CD4-positive, alpha-beta T cell treated with Interleukin-21 for 1 hour (primary cell): ENCODE measurements at regions not wholly inside any gene's neighbourhood (a gene's known extent, or its start where the extent isn't known, plus 50 kb on each side); places are given as distances from the start of the nearest gene placed in this dataset.

Source experiments
- DNase-seq: peaks from one replicate; pipeline ENCODE4 v3.0.0-alpha.2; 2020

DNA sequence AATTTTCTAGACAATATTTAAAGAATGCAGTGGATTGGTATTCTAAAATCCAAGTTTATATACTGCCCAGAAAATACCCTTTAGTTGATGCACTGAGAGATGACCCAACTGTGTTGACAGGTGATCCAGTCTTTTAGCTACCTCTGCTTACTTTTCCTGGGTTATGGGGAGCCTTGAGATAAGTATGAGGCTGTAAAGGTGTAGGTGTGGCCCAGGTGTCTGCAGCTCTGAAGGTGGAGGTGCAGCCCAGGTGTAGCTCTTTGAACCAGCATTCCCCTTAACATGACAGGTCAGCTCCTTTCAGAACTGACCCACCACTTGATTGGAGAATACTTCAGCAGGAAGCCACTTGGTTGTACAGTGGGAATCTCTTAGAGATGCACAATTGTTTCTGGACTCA, 62.3 kb upstream of the ACSL3 start:
- DNase-seq: no peak

DNA sequence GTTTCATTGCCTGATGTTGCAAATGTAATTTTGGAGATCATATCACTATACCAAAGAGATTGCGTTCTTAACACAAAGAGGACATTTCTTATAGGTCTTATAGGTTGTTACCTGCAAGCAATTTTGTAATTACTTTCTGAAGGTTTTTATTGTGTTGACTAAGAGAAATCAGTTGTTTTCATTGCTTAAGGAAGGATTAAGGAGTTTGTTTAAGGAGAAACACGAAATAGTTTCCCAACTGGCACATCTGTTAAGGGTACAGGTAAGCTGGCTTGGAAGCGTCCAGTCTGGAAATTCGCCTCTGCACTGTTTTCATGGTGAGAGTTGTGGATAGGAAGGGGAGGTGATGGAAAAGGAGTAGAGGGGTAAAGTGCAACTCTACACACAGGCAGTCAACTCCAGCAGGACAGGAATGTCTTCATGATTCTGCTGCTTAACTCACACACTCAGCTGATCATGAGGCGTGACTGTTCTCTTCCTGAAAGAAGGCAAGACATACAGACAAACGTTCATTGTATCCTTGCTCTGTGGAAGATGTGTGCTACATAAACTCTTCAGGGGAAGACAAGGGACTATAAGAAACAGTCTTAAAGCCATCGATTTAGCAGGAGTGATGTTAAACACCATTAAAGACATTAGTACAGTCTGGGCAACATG, 61.4 kb upstream of the ACSL3 start:
- DNase-seq: no peak

DNA sequence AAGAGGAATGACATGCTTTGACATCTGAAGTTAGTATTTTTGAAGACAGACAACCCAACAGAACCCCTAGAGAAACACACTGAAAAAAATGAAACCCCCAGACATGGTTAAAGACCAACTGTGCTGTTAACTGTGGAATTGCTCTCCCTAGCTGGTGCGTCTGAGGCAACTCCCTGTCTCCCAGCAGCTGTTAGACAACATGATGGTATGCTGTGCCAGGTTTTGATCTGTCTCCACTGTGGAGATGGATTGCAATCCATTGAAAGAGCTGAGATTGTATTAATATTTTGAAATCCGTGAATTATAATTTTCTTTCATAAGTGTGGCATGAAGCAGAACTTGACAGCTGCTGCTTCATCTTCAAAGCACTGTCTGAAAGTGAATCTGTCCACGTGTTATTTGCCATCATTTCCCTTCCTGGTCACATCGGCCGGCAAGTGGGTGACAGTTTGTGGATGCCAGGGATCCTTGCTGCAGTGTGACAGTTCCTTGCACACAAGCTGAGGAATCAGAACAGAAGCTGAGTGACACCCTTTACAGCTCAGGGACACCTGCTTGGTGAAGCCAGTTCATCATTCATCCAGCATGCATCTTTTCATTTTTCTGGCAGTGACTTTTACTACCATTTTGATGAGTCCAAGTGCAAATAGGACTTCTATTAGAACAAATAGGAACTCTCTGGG, 58.2 kb upstream of the ACSL3 start:
- DNase-seq: no peak

DNA sequence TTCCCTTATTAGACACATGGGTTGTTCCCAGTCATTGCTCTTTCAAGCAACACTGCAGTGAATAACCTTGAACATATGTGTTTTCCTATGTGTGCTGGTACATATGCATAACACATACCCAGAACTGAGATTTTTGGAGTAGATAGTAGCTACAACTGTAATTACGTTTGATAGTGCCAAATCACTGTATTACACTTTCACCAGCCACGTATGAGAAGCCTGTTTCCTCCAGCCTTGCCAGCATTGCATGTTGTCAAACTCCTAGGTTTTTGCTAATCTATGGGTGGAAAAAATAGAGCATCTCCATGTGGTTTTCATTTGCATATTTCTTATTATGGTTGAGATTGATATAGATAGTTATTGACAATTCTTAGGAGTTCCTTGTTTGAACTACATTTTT, 56.5 kb upstream of the ACSL3 start:
- DNase-seq: no peak

DNA sequence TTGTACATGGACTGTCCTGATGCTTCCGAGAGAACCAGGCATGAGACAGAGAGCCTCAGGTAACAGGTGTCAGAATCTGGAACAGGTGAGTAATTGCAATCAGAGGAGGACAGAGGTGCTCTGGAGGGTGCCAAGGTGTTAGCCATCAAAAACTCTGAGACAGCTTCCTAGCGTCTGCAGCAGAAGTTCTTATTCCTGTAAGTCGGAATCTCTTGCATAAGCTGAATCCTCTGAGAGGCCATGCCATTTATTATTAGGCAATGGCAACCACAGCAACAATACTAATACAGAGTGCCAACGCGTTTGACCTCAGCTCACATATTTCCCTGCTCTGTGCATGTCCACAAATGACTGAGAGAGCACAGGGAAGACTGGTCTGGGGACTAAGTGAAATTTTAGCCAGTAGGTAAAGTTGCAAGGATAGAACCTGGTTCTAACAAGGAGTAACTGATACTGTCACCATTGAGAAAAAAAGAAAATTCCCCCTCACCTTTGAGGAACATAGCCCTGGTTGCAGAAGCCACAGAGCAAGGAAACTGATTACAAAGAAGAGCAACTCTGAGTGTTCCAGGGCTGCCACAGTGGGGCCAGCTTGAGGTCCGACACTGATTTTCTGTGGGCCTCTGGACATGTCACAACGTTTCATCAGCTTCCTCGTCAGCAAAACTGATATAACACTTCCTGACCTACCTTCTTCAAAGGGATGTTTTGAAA, 55.1 kb upstream of the ACSL3 start:
- DNase-seq: no peak

DNA sequence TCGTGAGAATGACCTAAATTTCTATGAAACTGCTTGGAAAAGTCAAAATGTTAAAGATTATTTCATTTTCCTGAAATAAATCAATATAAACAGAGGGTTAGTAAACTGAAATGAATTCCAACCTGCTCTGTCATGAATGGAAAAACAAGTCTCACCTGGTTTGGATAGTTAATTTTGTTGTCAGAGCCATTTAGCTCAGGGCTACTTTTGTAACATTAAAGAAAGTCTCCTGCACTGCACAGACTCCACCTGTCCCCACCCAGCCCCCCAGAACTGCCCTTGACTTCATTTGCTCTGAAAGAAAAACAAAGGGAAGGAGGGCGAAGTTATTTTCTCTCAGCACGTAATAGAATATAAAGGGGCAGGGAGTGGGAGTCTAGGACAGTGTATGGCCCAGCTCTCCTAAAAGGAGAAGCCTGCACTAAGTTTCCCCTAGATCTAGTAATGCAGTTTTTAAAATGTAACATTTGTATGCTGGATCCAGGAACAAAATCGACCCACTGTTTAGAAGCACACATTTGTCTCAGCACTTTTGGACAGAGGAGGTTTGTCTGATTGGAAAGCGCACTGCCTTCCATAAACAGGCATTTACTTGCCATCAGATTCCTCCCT, 54.2 kb upstream of the ACSL3 start:
- no peak for DNase-seq

DNA sequence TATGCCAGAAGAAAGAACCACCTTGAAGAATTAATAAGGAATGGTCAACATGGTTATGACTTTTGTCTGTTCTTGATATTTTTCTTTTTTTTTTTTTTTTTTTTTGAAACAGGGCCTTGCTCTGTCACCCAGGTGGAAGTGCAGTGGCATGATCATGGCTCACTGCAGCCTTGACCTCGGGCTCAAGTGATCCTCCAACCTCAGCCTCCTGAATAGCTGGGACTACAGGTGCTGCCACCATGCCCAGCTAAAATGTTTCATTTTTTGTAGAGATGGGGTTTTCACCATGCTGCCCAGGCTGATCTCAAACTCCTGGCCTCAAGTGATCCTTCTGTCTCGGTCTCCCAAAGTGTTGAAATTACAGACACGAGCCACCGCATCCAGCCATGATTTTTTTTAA, 53.4 kb upstream of the ACSL3 start:
- DNase-seq: no peak

DNA sequence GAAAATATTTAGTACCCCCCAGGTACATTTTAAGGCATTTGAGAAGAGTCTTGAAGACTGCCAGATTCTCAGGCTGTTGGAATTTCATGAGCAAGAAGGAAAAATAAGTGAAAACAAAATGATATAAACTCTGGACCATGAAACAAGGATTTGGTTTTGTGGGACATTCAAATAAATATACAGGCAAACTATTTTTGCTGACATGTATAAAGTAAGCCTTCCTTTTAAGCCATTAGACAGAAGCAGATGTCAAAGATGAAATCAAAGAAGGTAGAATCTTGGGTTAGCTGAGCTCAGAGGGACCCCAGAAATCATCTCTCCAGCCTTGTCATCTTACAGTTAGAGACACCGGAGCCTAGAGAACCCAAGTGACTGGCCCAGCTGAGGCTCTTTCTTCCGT, 51.3 kb upstream of the ACSL3 start:
- no peak for DNase-seq

DNA sequence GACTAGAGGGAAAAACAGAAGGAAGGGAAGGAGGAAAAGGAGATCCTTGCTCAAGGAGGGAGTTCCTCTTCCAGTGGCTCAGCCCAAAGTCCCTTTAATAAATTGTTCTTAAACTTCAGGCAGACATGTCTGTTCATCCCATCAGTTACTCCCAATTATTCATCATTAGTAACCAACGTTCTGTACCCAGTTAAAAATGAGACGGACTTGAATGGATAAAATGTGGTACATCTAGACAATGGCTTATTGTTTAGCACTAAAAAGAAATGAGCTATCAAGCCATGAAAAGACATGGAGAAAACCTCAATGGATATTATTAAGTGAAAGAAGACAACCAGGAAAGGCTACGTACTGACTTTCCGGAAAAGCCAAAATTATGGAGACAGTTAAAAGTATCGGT, 50.8 kb upstream of the ACSL3 start:
- no peak for DNase-seq
